HEK293T (cell line): ENCODE measurements at regions not wholly inside any gene's neighbourhood (a gene's known extent, or its start where the extent isn't known, plus 50 kb on each side); places are given as distances from the start of the nearest gene placed in this dataset.

Source experiments
- ARNT ChIP-seq: fragments of 450-650 bp; IDR thresholded peaks from 2 replicates; pipeline ENCODE4 v1.6.1; 2017; ENCODE audit warnings: mild to moderate bottlenecking
- BHLHE40 ChIP-seq: fragments of 450-650 bp; IDR thresholded peaks from 2 replicates; pipeline ENCODE4 v1.6.1; 2016; ENCODE audit warnings: mild to moderate bottlenecking, moderate library complexity, borderline replicate concordance
- CTBP1 ChIP-seq: fragments of 450-650 bp; IDR thresholded peaks from 2 replicates; pipeline ENCODE4 v1.6.1; 2016; ENCODE audit warnings: borderline replicate concordance
- ELF4 ChIP-seq: fragments of 450-650 bp; IDR thresholded peaks from 2 replicates; pipeline ENCODE4 v1.6.1; 2017; ENCODE audit warnings: antibody characterized with exemption
- FOXA1 ChIP-seq: fragments of 450-650 bp; IDR thresholded peaks from 2 replicates; pipeline ENCODE4 v1.6.1; 2016; ENCODE audit warnings: mild to moderate bottlenecking
- FOXK2 ChIP-seq: fragments of 450-650 bp; IDR thresholded peaks from 2 replicates; pipeline ENCODE4 v1.6.1; 2016; ENCODE audit warnings: mild to moderate bottlenecking
- FOXM1 ChIP-seq: fragments of 450-650 bp; IDR thresholded peaks from 2 replicates; pipeline ENCODE4 v1.6.1; 2017; ENCODE audit warnings: mild to moderate bottlenecking, borderline replicate concordance
- HDGF ChIP-seq: fragments of 450-650 bp; IDR thresholded peaks from 2 replicates; pipeline ENCODE4 v1.6.1; 2017; ENCODE audit warnings: antibody characterized with exemption, borderline replicate concordance
- L3MBTL2 ChIP-seq: fragments of 450-650 bp; conservative IDR thresholded peaks from 2 replicates; pipeline ENCODE4 v1.6.1; 2016; ENCODE audit warnings: mild to moderate bottlenecking
- NFRKB ChIP-seq: fragments of 450-650 bp; IDR thresholded peaks from 2 replicates; pipeline ENCODE4 v1.6.1; 2016; ENCODE audit warnings: mild to moderate bottlenecking, moderate library complexity
- SP1 ChIP-seq: fragments of 450-650 bp; IDR thresholded peaks from 2 replicates; pipeline ENCODE4 v1.6.1; 2017
- SUZ12 ChIP-seq: fragments of 450-650 bp; IDR thresholded peaks from 2 replicates; pipeline ENCODE4 v1.6.1; 2016; ENCODE audit warnings: mild to moderate bottlenecking
- TARDBP ChIP-seq: fragments of 450-650 bp; IDR thresholded peaks from 2 replicates; pipeline ENCODE4 v1.6.1; 2016

GRCh38 chr12:14211947-14212387 is 153.5 kb upstream of the ATF7IP start:
- TF ChIP-seq TARDBP: no peak
- no peak for TF ChIP-seq SUZ12
- no peak for TF ChIP-seq L3MBTL2
- no peak for TF ChIP-seq FOXM1
- no peak for TF ChIP-seq SP1
- no peak for TF ChIP-seq ARNT
- TF ChIP-seq BHLHE40: no peak
- no peak for TF ChIP-seq HDGF
- TF ChIP-seq FOXK2: no peak
- TF ChIP-seq ELF4: no peak
- TF ChIP-seq FOXA1: no peak
- no peak for TF ChIP-seq NFRKB
- no peak for TF ChIP-seq CTBP1
